HS-27A (cell line): ENCODE measurements at regions not wholly inside any gene's neighbourhood (a gene's known extent, or its start where the extent isn't known, plus 50 kb on each side); places are given as distances from the start of the nearest gene placed in this dataset.

ENCODE experiments used
- DNase-seq: peaks from one replicate; pipeline ENCODE4 v3.0.0-alpha.2; 2012; ENCODE audit warnings: low read depth, missing footprints

- DNase-seq, result no peak
Measured at GRCh38 chr2:234247453-234248180, 197.1 kb downstream of the SPP2 start.

- DNase-seq, result no peak
Measured at GRCh38 chr2:234245945-234246344, 195.4 kb downstream of the SPP2 start.

GRCh38 chr2:234243871-234244565 is 193.5 kb downstream of the SPP2 start:
- DNase-seq, result no peak

GRCh38 chr2:234242459-234242836 is 191.9 kb downstream of the SPP2 start:
- DNase-seq, result no peak

GRCh38 chr2:234241656-234242458 is 191.4 kb downstream of the SPP2 start:
- no peak for DNase-seq

- DNase-seq, result no peak
Measured at GRCh38 chr2:234240917-234241316, 190.4 kb downstream of the SPP2 start.

GRCh38 chr2:234235191-234235590 is 184.7 kb downstream of the SPP2 start:
- no peak for DNase-seq

GRCh38 chr2:234231460-234231859 is 181.0 kb downstream of the SPP2 start:
- no peak for DNase-seq

GRCh38 chr2:234219046-234219310 is 168.5 kb downstream of the SPP2 start:
- no peak for DNase-seq

GRCh38 chr2:234218266-234219045 is 168.0 kb downstream of the SPP2 start:
- no peak for DNase-seq

GRCh38 chr2:234212534-234212933 is 162.0 kb downstream of the SPP2 start:
- no peak for DNase-seq

GRCh38 chr2:234211797-234212196 is 161.3 kb downstream of the SPP2 start:
- no peak for DNase-seq

GRCh38 chr2:234206738-234207137 is 156.2 kb downstream of the SPP2 start:
- DNase-seq, result no peak

GRCh38 chr2:234204480-234204879 is 154.0 kb downstream of the SPP2 start:
- no peak for DNase-seq

- DNase-seq, result peak; percentile 24
Measured at GRCh38 chr2:234203135-234203984, 152.9 kb downstream of the SPP2 start.

- DNase-seq, result no peak
Measured at GRCh38 chr2:234202601-234203000, 152.1 kb downstream of the SPP2 start.

GRCh38 chr2:234199996-234200395 is 149.5 kb downstream of the SPP2 start:
- no peak for DNase-seq

GRCh38 chr2:234198976-234199375 is 148.5 kb downstream of the SPP2 start:
- DNase-seq, result no peak

- DNase-seq, result no peak
Measured at GRCh38 chr2:234195516-234195915, 145.0 kb downstream of the SPP2 start.

- no peak for DNase-seq
Measured at GRCh38 chr2:234193977-234194563, 143.6 kb downstream of the SPP2 start.

GRCh38 chr2:234191819-234192407 is 141.4 kb downstream of the SPP2 start:
- no peak for DNase-seq
